Stimulated activated naive CD4-positive, alpha-beta T cell treated with Interleukin-2 at 50 U/mL for 16 hours (primary cell): ENCODE measurements at regions not wholly inside any gene's neighbourhood (a gene's known extent, or its start where the extent isn't known, plus 50 kb on each side); places are given as distances from the start of the nearest gene placed in this dataset.
"Not testable (repeated sequence)": the region's sequence is repeated elsewhere in the genome, so short reads cannot be mapped to it uniquely, and the experiment has no call there.

Experiments
- DNase-seq: peaks from one replicate; lab custom pipeline; 2025; lab: John Stamatoyannopoulos, UW

- DNase-seq, result no peak
Observed at GRCh38 chr4:84126061-84126787, 372.9 kb downstream of the NKX6-1 start.

DNA sequence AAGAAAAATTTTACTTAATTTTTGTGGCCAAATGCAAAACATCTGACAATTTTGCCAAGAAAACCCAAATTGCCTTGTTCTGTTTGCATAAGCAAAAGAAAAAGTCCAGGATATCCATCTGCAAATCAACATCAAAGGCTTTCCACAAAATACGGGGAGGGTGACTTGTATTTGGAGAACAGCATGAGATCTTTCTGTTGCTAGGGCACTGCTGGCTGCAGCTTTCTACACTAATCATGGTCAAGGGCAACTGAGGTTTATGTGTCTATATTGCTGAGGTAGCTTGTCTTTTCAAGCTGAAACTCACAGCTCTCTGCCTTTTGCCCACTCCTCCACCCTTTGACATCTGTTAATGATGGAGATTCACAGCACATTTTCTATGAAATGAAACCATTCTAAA, 389.1 kb downstream of the NKX6-1 start:
- no peak for DNase-seq

DNA sequence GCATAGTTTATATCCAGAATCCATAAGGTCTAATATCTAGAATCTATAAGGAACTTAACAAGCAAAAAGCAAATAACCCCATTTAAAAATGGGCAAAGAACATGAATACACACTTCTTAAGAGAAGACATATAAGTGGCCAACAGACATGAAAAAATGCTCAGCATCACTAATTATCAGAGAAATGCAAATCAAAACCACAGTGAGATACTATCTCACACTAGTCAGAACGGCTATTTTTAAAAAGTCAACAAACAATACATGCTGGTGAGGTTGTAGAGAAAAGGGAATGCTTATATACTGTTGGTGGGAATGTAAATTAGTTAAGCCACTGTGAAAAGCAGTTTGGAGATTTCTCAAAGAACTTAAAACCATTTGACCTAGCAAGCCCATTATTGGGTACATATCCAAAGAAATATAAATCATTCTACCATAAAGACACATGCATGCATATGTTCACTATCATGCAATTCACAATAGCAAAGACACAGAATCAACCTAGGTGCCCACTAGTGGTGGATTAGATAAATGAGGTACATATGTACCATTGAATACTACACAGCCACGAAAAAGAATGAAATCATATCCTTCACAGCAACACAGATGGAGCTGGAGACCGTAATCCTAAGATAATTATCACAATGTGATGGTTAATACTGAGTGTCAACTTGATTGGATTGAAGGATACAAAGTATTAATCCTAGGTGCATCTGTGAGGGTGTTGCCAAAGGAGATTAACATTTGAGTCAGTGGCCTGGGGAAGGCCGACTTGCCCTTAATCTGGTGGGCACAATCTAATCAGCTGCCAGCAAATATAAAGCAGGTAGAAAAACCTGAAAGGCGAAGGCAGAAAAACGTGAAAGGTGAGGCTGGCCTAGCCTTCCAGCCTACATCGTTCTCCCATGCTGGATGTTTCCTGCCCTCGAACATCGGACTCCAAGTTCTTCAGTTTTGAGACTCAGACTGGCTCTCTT, 397.2 kb downstream of the NKX6-1 start:
- not testable (repeated sequence) for DNase-seq

GRCh38 chr4:84100071-84100470, 399.0 kb downstream of the NKX6-1 start:
- no peak for DNase-seq

DNA sequence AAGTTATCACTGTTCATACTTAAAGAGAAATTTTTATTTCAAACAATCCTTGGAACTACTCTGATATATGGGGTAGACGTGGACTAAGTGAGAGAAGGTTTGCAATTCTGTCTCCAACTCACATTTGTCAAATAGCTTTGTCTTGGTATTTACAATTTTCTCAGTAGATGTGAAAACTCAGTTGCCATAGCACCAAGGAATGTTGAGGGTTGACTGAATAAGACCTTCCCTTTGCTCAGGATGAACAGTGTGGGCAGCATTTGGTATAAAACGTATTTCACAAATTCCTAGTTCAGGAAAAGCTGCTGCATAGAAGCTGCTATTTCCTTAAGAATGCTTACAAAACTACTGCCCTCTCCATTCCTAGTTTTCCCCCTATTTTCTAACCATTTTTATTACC, 399.5 kb downstream of the NKX6-1 start:
- DNase-seq, result no peak

DNA sequence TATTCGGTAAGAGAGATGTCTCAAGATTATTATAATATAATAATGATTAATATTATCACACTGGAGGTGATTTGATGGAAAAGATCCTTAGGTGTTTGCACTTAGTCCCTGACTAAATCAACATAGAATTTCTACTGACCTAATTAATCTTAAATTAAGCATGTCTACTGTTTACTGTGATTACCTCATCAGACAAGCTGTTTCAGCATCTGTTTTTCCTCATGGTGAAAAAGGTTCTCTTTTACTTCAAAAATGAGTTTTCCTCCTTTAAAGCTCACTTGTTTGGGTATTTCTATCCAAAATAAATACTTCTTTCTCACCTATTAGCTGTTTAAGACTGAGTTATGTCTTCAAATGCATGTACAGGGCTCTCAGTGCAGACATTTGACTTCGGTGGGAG, 407.8 kb downstream of the NKX6-1 start:
- DNase-seq, result no peak

GRCh38 chr4:84089652-84090437, 409.2 kb downstream of the NKX6-1 start:
- no peak for DNase-seq

- DNase-seq, result no peak
Observed at GRCh38 chr4:84085986-84086385, 413.1 kb downstream of the NKX6-1 start.

DNA sequence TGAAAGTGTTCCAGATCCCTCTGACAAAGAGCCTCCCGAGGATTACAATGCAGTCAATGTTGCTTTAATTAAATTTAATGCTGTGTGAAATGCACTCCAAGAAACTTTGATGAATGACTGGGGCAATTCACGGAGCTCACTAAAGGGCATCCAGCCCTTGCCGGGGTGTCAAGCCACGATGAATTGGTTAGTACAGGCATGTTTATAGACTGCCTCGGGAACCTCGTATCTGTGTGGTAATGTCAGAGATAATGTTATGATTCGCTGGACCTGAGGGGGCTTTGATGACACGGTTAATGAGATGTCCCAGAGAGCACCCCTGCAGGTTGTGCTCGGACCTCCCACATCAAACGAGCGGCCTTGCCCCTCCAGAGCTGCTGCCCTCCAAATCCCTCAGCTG, 428.8 kb downstream of the NKX6-1 start:
- no peak for DNase-seq

- DNase-seq, result no peak
Observed at GRCh38 chr4:84063619-84064018, 435.5 kb downstream of the NKX6-1 start.

DNA sequence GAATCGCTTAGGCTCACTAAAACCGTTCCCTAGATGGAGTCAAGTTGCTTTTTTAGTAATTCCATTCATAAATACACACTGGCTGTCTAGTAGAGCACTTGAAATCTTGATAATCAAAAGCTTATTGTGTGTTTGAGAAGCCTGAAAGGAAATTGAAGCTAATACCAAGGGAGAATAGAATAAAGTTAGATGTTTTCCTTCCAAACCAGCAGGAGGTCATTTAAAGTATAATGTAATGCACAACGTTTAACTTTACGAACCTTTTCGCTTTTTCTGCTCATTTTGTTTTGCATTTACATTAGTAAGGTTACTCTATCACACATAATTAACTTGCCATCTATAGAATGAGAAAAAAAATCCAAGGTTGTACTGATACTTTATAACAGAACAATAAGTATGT, 440.9 kb downstream of the NKX6-1 start:
- no peak for DNase-seq

- DNase-seq, result no peak
Observed at GRCh38 chr4:84051639-84052038, 447.5 kb downstream of the NKX6-1 start.

DNA sequence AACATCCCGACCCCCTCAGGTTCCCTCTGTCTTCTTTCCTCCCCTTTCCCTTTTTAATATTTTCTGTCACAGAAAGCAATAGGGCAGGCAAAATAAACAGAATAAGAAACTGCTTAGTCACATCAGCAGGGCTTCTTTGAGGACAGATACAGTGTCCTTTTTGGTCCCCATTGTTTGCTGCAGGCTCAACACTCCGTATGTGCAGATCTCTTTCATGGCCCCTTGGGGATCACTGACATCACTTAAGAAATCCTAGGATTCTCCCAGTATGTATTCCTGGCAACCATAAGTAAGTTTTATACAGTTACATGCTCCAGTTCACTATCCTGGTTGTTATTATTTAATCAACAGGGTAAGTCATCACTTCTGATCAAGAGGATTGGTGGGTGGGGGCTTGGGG, 448.0 kb downstream of the NKX6-1 start:
- no peak for DNase-seq

GRCh38 chr4:84050015-84050414, 449.1 kb downstream of the NKX6-1 start:
- no peak for DNase-seq

- DNase-seq, result no peak
Observed at GRCh38 chr4:84046551-84046950, 452.5 kb downstream of the NKX6-1 start.

DNA sequence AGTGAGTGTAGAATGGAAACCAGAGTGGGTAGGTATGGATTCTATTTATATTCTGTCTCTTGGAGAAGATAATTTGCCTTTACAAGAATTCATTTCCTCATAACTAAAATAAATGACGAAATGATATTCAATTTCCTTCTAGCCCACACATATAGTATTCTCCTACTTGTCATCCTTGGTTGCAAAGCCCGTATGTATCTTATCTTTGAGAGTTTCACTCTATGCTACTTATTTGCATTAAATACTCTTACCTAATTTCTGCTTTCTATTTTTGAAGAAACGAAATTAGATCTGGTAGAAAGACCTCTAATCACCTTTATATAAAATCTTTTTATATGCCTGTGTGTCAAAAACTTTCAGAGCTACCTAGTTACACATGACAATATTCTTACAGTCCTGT, 457.7 kb downstream of the NKX6-1 start:
- no peak for DNase-seq

DNA sequence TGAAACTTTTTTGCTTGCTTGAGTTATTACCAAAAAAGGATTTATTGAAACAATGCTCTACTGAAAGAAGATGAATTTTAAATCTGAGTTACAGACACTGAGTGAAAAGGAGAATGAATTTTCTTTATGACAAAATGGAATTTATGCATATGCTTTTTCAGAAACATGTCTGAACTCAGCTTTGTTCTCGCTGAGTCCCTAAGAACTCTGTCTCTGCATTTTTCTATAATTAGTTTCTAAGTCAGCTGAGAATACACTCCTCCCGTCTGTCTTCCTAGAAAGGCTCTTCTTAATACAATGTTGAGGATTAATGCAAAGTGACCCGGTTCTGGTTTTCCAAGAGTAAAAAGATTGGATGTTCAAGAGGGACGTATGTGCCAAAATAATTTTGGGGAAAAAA, 463.5 kb downstream of the NKX6-1 start:
- no peak for DNase-seq

DNA sequence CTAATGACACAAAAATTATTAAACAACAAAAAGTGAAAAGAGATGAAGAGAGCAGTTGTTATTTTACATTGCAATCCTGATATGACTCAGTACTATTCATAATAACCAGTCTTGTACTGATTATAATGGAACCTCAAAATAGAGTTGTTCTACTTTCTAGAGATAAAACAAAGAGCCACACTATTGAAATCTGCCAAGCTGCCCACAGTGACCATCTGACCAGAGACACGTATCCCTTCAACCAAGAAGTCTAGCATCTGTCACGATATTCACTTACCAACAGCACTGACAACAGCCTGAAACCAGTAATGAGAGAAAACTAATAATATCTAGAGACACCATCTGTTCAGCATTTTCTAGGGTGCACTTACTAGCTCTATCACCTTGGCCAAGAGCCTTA, 466.7 kb downstream of the NKX6-1 start:
- DNase-seq, result no peak

DNA sequence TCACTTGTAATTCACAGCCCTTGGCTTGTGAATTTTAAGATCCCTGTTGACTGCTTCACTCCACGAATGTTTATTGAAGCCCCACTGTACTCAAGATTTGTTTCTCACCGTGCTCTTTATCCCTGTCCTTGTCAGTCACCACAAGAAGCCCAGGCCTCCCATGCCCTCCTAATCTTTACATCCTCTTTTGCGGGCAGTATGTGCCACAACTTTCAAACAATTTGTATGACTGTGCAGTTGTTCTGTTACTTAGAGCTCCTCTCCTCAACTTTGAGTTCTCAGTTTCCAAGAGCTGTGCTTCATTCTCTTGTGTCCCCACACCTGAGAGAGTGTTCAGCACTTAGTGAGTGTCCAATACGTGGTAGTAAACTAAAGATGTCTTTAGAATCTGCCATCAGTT, 467.7 kb downstream of the NKX6-1 start:
- DNase-seq, result no peak

DNA sequence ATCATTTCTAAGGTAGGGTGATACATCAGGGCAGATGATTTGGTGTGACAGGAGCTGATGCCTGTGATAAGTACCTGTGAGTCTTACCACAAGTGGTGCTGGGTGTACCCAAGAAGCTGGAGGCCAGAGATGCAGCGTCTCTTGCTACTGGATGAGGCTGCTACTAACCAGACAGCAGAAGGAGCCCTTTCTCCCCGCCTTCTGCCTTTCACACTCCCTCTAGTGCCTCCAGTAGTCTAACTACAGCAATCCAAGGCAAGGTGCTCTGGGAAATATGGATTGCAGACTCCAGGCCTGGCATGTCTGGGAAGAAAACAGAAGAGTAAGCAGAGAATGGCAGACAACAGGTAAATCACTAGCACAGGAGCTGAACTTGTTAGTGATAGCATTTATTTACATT, 470.8 kb downstream of the NKX6-1 start:
- DNase-seq, result no peak

- DNase-seq, result no peak
Observed at GRCh38 chr4:84024405-84024804, 474.7 kb downstream of the NKX6-1 start.

GRCh38 chr4:84022564-84022963, 476.5 kb downstream of the NKX6-1 start:
- no peak for DNase-seq
